Endothelial cell of umbilical vein (primary cell): ENCODE measurements at regions not wholly inside any gene's neighbourhood (a gene's known extent, or its start where the extent isn't known, plus 50 kb on each side); places are given as distances from the start of the nearest gene placed in this dataset.
"Not testable (repeated sequence)": the region's sequence is repeated elsewhere in the genome, so short reads cannot be mapped to it uniquely, and the experiment has no call there.

Source experiments
- BruUV-seq: library from RNA; stranded (reverse); fragments of 400-500 nt; replicated peaks from 2 replicates; lab custom pipeline; 2021; lab: Mats Ljungman, UMichigan
- CTCF ChIA-PET: fragments of 300-600, 350-600 bp; sonication (Branson Sonifier 250); formaldehyde crosslinking; loops from one replicate; lab custom pipeline; 2021; ENCODE audit warnings: antibody characterized with exemption, inconsistent platforms; lab: Charles Lee
- POLR2A ChIA-PET: fragments of 300-600, 350-600 bp; sonication (Branson Sonifier 250); formaldehyde crosslinking; loops from one replicate; lab custom pipeline; 2021; ENCODE audit warnings: antibody characterized with exemption, inconsistent platforms; lab: Charles Lee
- DNase-seq: peaks from one replicate; pipeline ENCODE4 v3.0.0-alpha.2; 2011; ENCODE audit warnings: low read depth, low spot score
- FAIRE-seq: peaks from 2 replicates; lab custom pipeline; 2011; peaks lifted over from hg19 to GRCh38; lab: Jason Lieb, UNC
- H2AFZ ChIP-seq: 2 replicates; pipeline ENCODE4 v1.6.0; 2012; ENCODE audit warnings: low read depth, low read length, control low read depth, inconsistent platforms
- H3K27ac ChIP-seq: 2 replicates; pipeline ENCODE4 v1.5.1; 2011; ENCODE audit warnings: low read depth, mild to moderate bottlenecking, control low read depth, low read length, moderate library complexity; ENCODE audit not compliant: insufficient read depth
- H3K27me3 ChIP-seq, 2 experiments: 2 replicates each; pipeline versions ENCODE4 v1.6.0 to v1.6.1; 2011; ENCODE audit warnings: low read length in 2 of 2, mixed read lengths in 1 of 2; ENCODE audit not compliant: control insufficient read depth in 2 of 2, insufficient read depth in 2 of 2
- H3K36me3 ChIP-seq, 2 experiments: 2 replicates in 1 of 2; 3 replicates in 1 of 2; pipeline ENCODE4 v1.5.1; 2011; ENCODE audit warnings: low read length in 2 of 2, mild to moderate bottlenecking in 1 of 2, moderate library complexity in 1 of 2; ENCODE audit not compliant: control insufficient read depth in 2 of 2, insufficient read depth in 2 of 2; ENCODE audit errors: extremely low read depth in 1 of 2
- H3K4me1 ChIP-seq: 3 replicates; pipeline ENCODE4 v1.5.1; 2011; ENCODE audit warnings: mild to moderate bottlenecking, low read length; ENCODE audit not compliant: control insufficient read depth, insufficient read depth; ENCODE audit errors: extremely low read depth
- H3K4me2 ChIP-seq: 2 replicates; pipeline ENCODE4 v1.6.1; 2011; ENCODE audit warnings: low read length, control low read depth, mixed read lengths; ENCODE audit not compliant: insufficient read depth
- H3K4me3 ChIP-seq, 3 experiments: fragments of 200-600 bp in 1 of 3; sonication (generic), shearing (Covaris generic) in 1 of 3; replicated peaks in 1 of 3; 2 replicates each; pipeline ENCODE4 v1.5.1; 2011 to 2016; ENCODE audit warnings: control low read depth in 3 of 3, low read length in 3 of 3, mild to moderate bottlenecking in 2 of 3, inconsistent platforms in 1 of 3, low read depth in 1 of 3, moderate library complexity in 1 of 3; ENCODE audit not compliant: insufficient read depth in 1 of 3
- H3K79me2 ChIP-seq: 2 replicates; pipeline ENCODE4 v1.6.0; 2012; ENCODE audit warnings: low read length, inconsistent platforms; ENCODE audit not compliant: control insufficient read depth, insufficient read depth
- H3K9ac ChIP-seq: replicated peaks from 2 replicates; pipeline ENCODE3; 2011; ENCODE audit warnings: low read length, control low read depth; ENCODE audit not compliant: insufficient read depth; ENCODE audit errors: extremely low read depth
- H3K9me1 ChIP-seq: replicated peaks from 3 replicates; pipeline ENCODE4 v1.6.0; 2011; ENCODE audit warnings: mild to moderate bottlenecking, low read length; ENCODE audit not compliant: control insufficient read depth, insufficient read depth; ENCODE audit errors: extremely low read depth
- H3K9me3 ChIP-seq: replicated peaks from 2 replicates; pipeline ENCODE4 v1.5.1; 2012; ENCODE audit warnings: low read length, inconsistent platforms; ENCODE audit not compliant: control insufficient read depth, insufficient read depth
- H4K20me1 ChIP-seq: replicated peaks from 2 replicates; pipeline ENCODE3; 2011; ENCODE audit warnings: mild to moderate bottlenecking, low read length; ENCODE audit not compliant: control insufficient read depth, insufficient read depth; ENCODE audit errors: extremely low read depth
- CTCF ChIP-seq, 2 donors: IDR thresholded peaks; 1 replicate in 1 of 2; 2 replicates in 1 of 2; pipeline ENCODE4 v1.5.1; 2011; ENCODE audit warnings: low read length in 2 of 2, mild to moderate bottlenecking in 2 of 2, moderate library complexity in 2 of 2, control low read depth in 1 of 2, inconsistent platforms in 1 of 2, low read depth in 1 of 2; ENCODE audit not compliant: insufficient read depth in 1 of 2; ENCODE audit errors: extremely low read depth in 1 of 2
- EZH2 ChIP-seq: IDR thresholded peaks from 2 replicates; pipeline ENCODE4 v1.6.1; 2012; ENCODE audit warnings: borderline replicate concordance, low read depth, mild to moderate bottlenecking, moderate library complexity, low read length, inconsistent platforms; ENCODE audit not compliant: severe bottlenecking
- FOS ChIP-seq: IDR thresholded peaks from 2 replicates; pipeline ENCODE4 v1.6.1; 2011; ENCODE audit warnings: mild to moderate bottlenecking, low read length, moderate library complexity, borderline replicate concordance; ENCODE audit not compliant: insufficient read depth
- JUN ChIP-seq: IDR thresholded peaks from 2 replicates; pipeline ENCODE4 v1.6.1; 2011; ENCODE audit warnings: borderline replicate concordance, low read depth; ENCODE audit not compliant: insufficient read length, insufficient read depth
- MAX ChIP-seq: IDR thresholded peaks from 2 replicates; pipeline ENCODE4 v1.6.1; 2011; ENCODE audit not compliant: insufficient read depth, insufficient read length
- POLR2A ChIP-seq: IDR thresholded peaks from 2 replicates; pipeline ENCODE4 v1.6.1; 2012; ENCODE audit warnings: low read depth, mild to moderate bottlenecking, control low read depth, low read length
- POLR2AphosphoS5 ChIP-seq: IDR thresholded peaks from 2 replicates; pipeline ENCODE4 v1.6.1; 2012; ENCODE audit warnings: low read depth, mild to moderate bottlenecking, control low read depth, low read length, moderate library complexity; ENCODE audit not compliant: insufficient read depth
- dilution Hi-C: fragments of 300-500 bp; cut with MboI; formaldehyde crosslinking; loops from one replicate; pipeline ENCODE4 v1.15.0; 2019; ENCODE audit warnings: low sequenced_read_pairs; ENCODE audit not compliant: extremely low pct_ligation_motif_present
- intact Hi-C: fragments of 100-400 bp; cut with micrococcal nuclease; formaldehyde crosslinking; loops from one replicate; pipeline ENCODE4 v1.10.0; 2022

- H3K4me1 ChIP-seq, POLR2A ChIA-PET, H3K36me3 ChIP-seq, H4K20me1 ChIP-seq, DNase-seq, H3K9me3 ChIP-seq, H3K27me3 ChIP-seq, BruUV-seq, H3K4me3 ChIP-seq, H3K9me1 ChIP-seq, dilution Hi-C loops, H3K79me2 ChIP-seq, H2AFZ ChIP-seq, FAIRE-seq, H3K4me2 ChIP-seq, H3K9ac ChIP-seq, H3K27ac ChIP-seq, intact Hi-C loops: not testable (repeated sequence)
- CTCF ChIA-PET: interaction anchor here (0.6 kb wide), 1 partner anchor 143 kb away, joined by 3 read pairs; no protein-coding TSS in a partner anchor
These were observed 187.3 kb downstream of the CHIC2 start for GRCh38 chr4:53877096-53877495.

GRCh38 chr4:53866055-53866454, 198.3 kb downstream of the CHIC2 start:
- Histone ChIP-seq H3K4me2 (no peak overlapping the region), H3K79me2 (no peaks in the 10 kb centered on the region), H3K4me3 (no peak overlapping the region), H3K27me3 (peaks cover 3 to 16% of the 10 kb centered on the region in 2 experiments), H3K4me1 (no peaks in the 10 kb centered on the region), H3K9me1 (no peaks in the 10 kb centered on the region), H3K36me3 (no peaks in the 10 kb centered on the region), H4K20me1 (no peaks in the 10 kb centered on the region), H2AFZ (no peak overlapping the region), H3K27ac (no peak overlapping the region), H3K9me3 (no peaks in the 10 kb centered on the region), H3K9ac (no peak overlapping the region)
- FAIRE-seq: no peak
- TF ChIP-seq JUN (no peak), POLR2AphosphoS5 (no peak), FOS (no peak), CTCF (IDR thresholded peaks at IDR 0.05; ENCODE audit: extremely low read depth in 1 of 2, insufficient read depth in 1 of 2, low read depth in 1 of 2, low read length in 2 of 2) (no peak), MAX (no peak), POLR2A (no peak), EZH2 (no peak)
- DNase-seq: no peak
- intact Hi-C loops: no loop called here
- ChIA-PET CTCF (no interaction called here), POLR2A (no interaction called here)
- dilution Hi-C loops: no loop called here
- no TSS peak for BruUV-seq
